GM11168 (cell line): ENCODE measurements at regions not wholly inside any gene's neighbourhood (a gene's known extent, or its start where the extent isn't known, plus 50 kb on each side); places are given as distances from the start of the nearest gene placed in this dataset.
"Not testable (repeated sequence)": the region's sequence is repeated elsewhere in the genome, so short reads cannot be mapped to it uniquely, and the experiment has no call there.

Experiments
- in situ Hi-C: fragments of 300-500 bp; cut with MboI; formaldehyde crosslinking; loops from one replicate; pipeline ENCODE4 v1.12.0; 2022; ENCODE audit warnings: low sequenced_read_pairs; ENCODE audit not compliant: unreplicated experiment

GRCh38 chr15:95772982-95773381 is 557.5 kb upstream of the NR2F2 start:
- in situ Hi-C loops = no loop called here

GRCh38 chr15:95784508-95784907 is 546.0 kb upstream of the NR2F2 start:
- in situ Hi-C loops = no loop called here

GRCh38 chr15:95785276-95785675 is 545.2 kb upstream of the NR2F2 start:
- in situ Hi-C loops = not testable (repeated sequence)

- in situ Hi-C loops = no loop called here
These were observed 537.3 kb upstream of the NR2F2 start for GRCh38 chr15:95793231-95793630.

- in situ Hi-C loops = no loop called here
These were observed 535.1 kb upstream of the NR2F2 start for GRCh38 chr15:95795386-95795785.

- in situ Hi-C loops = no loop called here
These were observed 531.0 kb upstream of the NR2F2 start for GRCh38 chr15:95799286-95800200.

GRCh38 chr15:95804484-95804883 is 526.0 kb upstream of the NR2F2 start:
- in situ Hi-C loops = no loop called here

- in situ Hi-C loops = no loop called here
These were observed 518.0 kb upstream of the NR2F2 start for GRCh38 chr15:95812491-95812890.

- in situ Hi-C loops = no loop called here
These were observed 515.6 kb upstream of the NR2F2 start for GRCh38 chr15:95814908-95815307.

GRCh38 chr15:95816591-95816990 is 513.9 kb upstream of the NR2F2 start:
- in situ Hi-C loops = no loop called here

GRCh38 chr15:95822961-95823360 is 507.5 kb upstream of the NR2F2 start:
- in situ Hi-C loops = no loop called here

GRCh38 chr15:95825208-95825607 is 505.3 kb upstream of the NR2F2 start:
- in situ Hi-C loops = no loop called here

- in situ Hi-C loops = no loop called here
These were observed 504.7 kb upstream of the NR2F2 start for GRCh38 chr15:95825671-95826411.

- in situ Hi-C loops = no loop called here
These were observed 503.9 kb upstream of the NR2F2 start for GRCh38 chr15:95826412-95827195.

- in situ Hi-C loops = no loop called here
These were observed 501.4 kb upstream of the NR2F2 start for GRCh38 chr15:95829062-95829461.

- in situ Hi-C loops = no loop called here
These were observed 500.2 kb upstream of the NR2F2 start for GRCh38 chr15:95830281-95830680.

GRCh38 chr15:95832668-95833067 is 497.8 kb upstream of the NR2F2 start:
- in situ Hi-C loops = no loop called here

GRCh38 chr15:95834028-95834804 is 496.3 kb upstream of the NR2F2 start:
- in situ Hi-C loops = no loop called here

GRCh38 chr15:95836536-95836935 is 494.0 kb upstream of the NR2F2 start:
- in situ Hi-C loops = no loop called here
